ENCODE measurements at regions not wholly inside any gene's neighbourhood (a gene's known extent, or its start where the extent isn't known, plus 50 kb on each side); places are given as distances from the start of the nearest gene placed in this dataset.

DNA sequence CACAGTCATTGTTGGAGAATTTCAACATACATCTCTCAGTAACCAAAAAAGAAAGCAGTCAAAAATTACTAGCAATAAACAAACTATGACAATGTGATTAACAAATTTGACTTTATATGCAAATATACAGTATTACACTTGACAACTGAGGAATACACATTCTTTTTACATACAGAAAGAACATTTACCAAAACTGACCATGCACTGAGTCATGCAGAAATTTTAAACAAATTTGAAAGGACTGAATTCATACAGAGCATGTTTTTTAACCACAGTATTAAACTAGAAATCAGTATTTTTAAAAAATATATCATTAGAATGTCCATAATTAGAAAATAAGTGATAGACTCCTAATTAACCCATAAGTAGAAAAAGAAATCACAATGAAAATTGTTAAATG lies 420.1 kb downstream of the TBC1D4 start:
- TF ChIP-seq POLR2A (conservative IDR thresholded peaks at IDR 0.05) (no peak), NR3C1 (CRISPR knock-in tag; IDR thresholded peaks at IDR 0.05) (no peak)
- TF ChIP-seq, protein P1, sequence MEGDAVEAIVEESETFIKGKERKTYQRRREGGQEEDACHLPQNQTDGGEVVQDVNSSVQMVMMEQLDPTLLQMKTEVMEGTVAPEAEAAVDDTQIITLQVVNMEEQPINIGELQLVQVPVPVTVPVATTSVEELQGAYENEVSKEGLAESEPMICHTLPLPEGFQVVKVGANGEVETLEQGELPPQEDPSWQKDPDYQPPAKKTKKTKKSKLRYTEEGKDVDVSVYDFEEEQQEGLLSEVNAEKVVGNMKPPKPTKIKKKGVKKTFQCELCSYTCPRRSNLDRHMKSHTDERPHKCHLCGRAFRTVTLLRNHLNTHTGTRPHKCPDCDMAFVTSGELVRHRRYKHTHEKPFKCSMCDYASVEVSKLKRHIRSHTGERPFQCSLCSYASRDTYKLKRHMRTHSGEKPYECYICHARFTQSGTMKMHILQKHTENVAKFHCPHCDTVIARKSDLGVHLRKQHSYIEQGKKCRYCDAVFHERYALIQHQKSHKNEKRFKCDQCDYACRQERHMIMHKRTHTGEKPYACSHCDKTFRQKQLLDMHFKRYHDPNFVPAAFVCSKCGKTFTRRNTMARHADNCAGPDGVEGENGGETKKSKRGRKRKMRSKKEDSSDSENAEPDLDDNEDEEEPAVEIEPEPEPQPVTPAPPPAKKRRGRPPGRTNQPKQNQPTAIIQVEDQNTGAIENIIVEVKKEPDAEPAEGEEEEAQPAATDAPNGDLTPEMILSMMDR (IDR thresholded peaks at IDR 0.05 in 2 of 3, conservative IDR thresholded peaks at IDR 0.05 in 1 of 3; ENCODE audit: insufficient read depth in 2 of 3, low read depth in 1 of 3, low read length in 3 of 3) = no peak

Measured in K562 (cell line).